Suprapubic skin (tissue), 4 donors: ENCODE measurements at regions not wholly inside any gene's neighbourhood (a gene's known extent, or its start where the extent isn't known, plus 50 kb on each side); places are given as distances from the start of the nearest gene placed in this dataset.

Experiments used
- DNase-seq, 2 donors: peaks; one replicate each; pipeline ENCODE4 v3.0.0-alpha.2; 2019; ENCODE audit warnings: low spot score in 2 of 2
- H3K27ac ChIP-seq: fragments of 200-600 bp; sonication (generic); one replicate; pipeline ENCODE4 v1.5.1; 2019
- H3K27me3 ChIP-seq: fragments of 200-600 bp; sonication (generic); one replicate; pipeline ENCODE4 v1.5.1; 2019
- H3K36me3 ChIP-seq: fragments of 200-600 bp; sonication (generic); one replicate; pipeline ENCODE4 v1.5.1; 2019
- H3K4me1 ChIP-seq: fragments of 200-600 bp; sonication (generic); one replicate; pipeline ENCODE4 v1.5.1; 2019
- H3K4me3 ChIP-seq: fragments of 200-600 bp; sonication (generic); one replicate; pipeline ENCODE4 v1.5.1; 2019; ENCODE audit warnings: mild to moderate bottlenecking
- H3K9me3 ChIP-seq: fragments of 200-600 bp; sonication (generic); one replicate; pipeline ENCODE4 v1.5.1; 2019
- CTCF ChIP-seq, 2 donors: fragments of 200-600 bp in 1 of 2; fragments of 450-650 bp in 1 of 2; sonication (generic) in 1 of 2; IDR thresholded peaks; one replicate each; pipeline ENCODE4 v1.5.1; 2016 to 2019; ENCODE audit warnings: antibody characterized with exemption in 2 of 2, mild to moderate bottlenecking in 1 of 2, moderate library complexity in 1 of 2
- EP300 ChIP-seq: sonication (generic); formaldehyde crosslinking; IDR thresholded peaks from one replicate; pipeline ENCODE4 v1.6.1; 2017; ENCODE audit warnings: antibody characterized with exemption
- POLR2A ChIP-seq, 2 donors: fragments of 450-650 bp; IDR thresholded peaks; one replicate each; pipeline ENCODE4 v1.6.1; 2017; ENCODE audit warnings: antibody characterized with exemption in 2 of 2, mild to moderate bottlenecking in 2 of 2, moderate library complexity in 2 of 2
- POLR2AphosphoS5 ChIP-seq, 3 donors: sonication (generic); formaldehyde crosslinking; IDR thresholded peaks; one replicate each; pipeline ENCODE4 v1.6.1; 2017; ENCODE audit warnings: antibody characterized with exemption in 3 of 3
- WGBS: methylation state at CpG from one replicate; pipeline ENCODE4 v1.1.5; 2018; 5-methylcytosine and 5-hydroxymethylcytosine counted together

GRCh38 chr6:71114986-71115385 is 158.1 kb upstream of the B3GAT2 start:
- no peaks in the 10 kb centered on the region for H3K4me1 ChIP-seq
- TF ChIP-seq EP300 (no peak), POLR2AphosphoS5 (IDR thresholded peaks at IDR 0.05) (no peak), CTCF (IDR thresholded peaks at IDR 0.05) (no peak), POLR2A (IDR thresholded peaks at IDR 0.05) (no peak)
- H3K27me3 ChIP-seq: no peaks in the 10 kb centered on the region
- H3K27ac ChIP-seq: no peak overlapping the region
- H3K9me3 ChIP-seq: no peaks in the 10 kb centered on the region
- H3K36me3 ChIP-seq: no peaks in the 10 kb centered on the region
- no peak for DNase-seq
- no peak overlapping the region for H3K4me3 ChIP-seq

GRCh38 chr6:71119560-71119959 is 162.7 kb upstream of the B3GAT2 start:
- Histone ChIP-seq H3K9me3 (no peaks in the 10 kb centered on the region), H3K27ac (no peak overlapping the region), H3K36me3 (no peaks in the 10 kb centered on the region), H3K4me3 (no peak overlapping the region), H3K4me1 (no peaks in the 10 kb centered on the region), H3K27me3 (no peaks in the 10 kb centered on the region)
- no peak for DNase-seq
- TF ChIP-seq POLR2A (IDR thresholded peaks at IDR 0.05) (no peak), CTCF (IDR thresholded peaks at IDR 0.05) (no peak), EP300 (no peak), POLR2AphosphoS5 (IDR thresholded peaks at IDR 0.05) (no peak)
- WGBS: 75% methylated on average over 1 of the region's 1 CpG

GRCh38 chr6:71123051-71123450 is 165.6 kb upstream of the OGFRL1 start:
- no peak overlapping the region for H3K27ac ChIP-seq
- H3K36me3 ChIP-seq: no peaks in the 10 kb centered on the region
- 87% methylated on average over 1 of the region's 1 CpG for WGBS
- no peaks in the 10 kb centered on the region for H3K27me3 ChIP-seq
- TF ChIP-seq CTCF (IDR thresholded peaks at IDR 0.05) (no peak), POLR2A (IDR thresholded peaks at IDR 0.05) (no peak), EP300 (no peak), POLR2AphosphoS5 (IDR thresholded peaks at IDR 0.05) (no peak)
- no peaks in the 10 kb centered on the region for H3K9me3 ChIP-seq
- H3K4me1 ChIP-seq: no peaks in the 10 kb centered on the region
- H3K4me3 ChIP-seq: no peak overlapping the region
- no peak for DNase-seq

- no peaks in the 10 kb centered on the region for H3K4me1 ChIP-seq
- H3K9me3 ChIP-seq: no peaks in the 10 kb centered on the region
- no peak for TF ChIP-seq CTCF (IDR thresholded peaks at IDR 0.05)
- TF ChIP-seq POLR2AphosphoS5 (IDR thresholded peaks at IDR 0.05): no peak
- no peak for TF ChIP-seq EP300
- no peak for TF ChIP-seq POLR2A (IDR thresholded peaks at IDR 0.05)
- 48% methylated on average over 3 of the region's 3 CpGs for WGBS
- no peaks in the 10 kb centered on the region for H3K27me3 ChIP-seq
- H3K4me3 ChIP-seq: no peak overlapping the region
- H3K36me3 ChIP-seq: no peaks in the 10 kb centered on the region
- H3K27ac ChIP-seq: no peak overlapping the region
- DNase-seq: no peak
Measured at GRCh38 chr6:71124340-71124739, 164.3 kb upstream of the OGFRL1 start.

GRCh38 chr6:71125216-71125615 is 163.4 kb upstream of the OGFRL1 start:
- TF ChIP-seq POLR2AphosphoS5 (IDR thresholded peaks at IDR 0.05) (no peak), CTCF (IDR thresholded peaks at IDR 0.05) (no peak), EP300 (no peak), POLR2A (IDR thresholded peaks at IDR 0.05) (no peak)
- Histone ChIP-seq H3K4me3 (no peak overlapping the region), H3K27ac (no peak overlapping the region), H3K27me3 (no peaks in the 10 kb centered on the region), H3K9me3 (no peaks in the 10 kb centered on the region), H3K4me1 (no peaks in the 10 kb centered on the region), H3K36me3 (no peaks in the 10 kb centered on the region)
- DNase-seq: no peak
